Neural crest cell (in vitro differentiated cells): ENCODE measurements at regions not wholly inside any gene's neighbourhood (a gene's known extent, or its start where the extent isn't known, plus 50 kb on each side); places are given as distances from the start of the nearest gene placed in this dataset.

Experiments
- DNase-seq: peaks from one replicate; pipeline ENCODE4 v3.0.0; 2021; ENCODE audit warnings: low read depth, mixed read lengths, low spot score
- H3K27ac Mint-ChIP-seq: one replicate; pipeline ENCODE4 v1.8.0; 2021; ENCODE audit warnings: mild to moderate bottlenecking, mixed read lengths; ENCODE audit not compliant: unreplicated experiment
- H3K27me3 Mint-ChIP-seq: 2 replicates; pipeline ENCODE4 v1.8.0; 2021; ENCODE audit warnings: low read depth, mild to moderate bottlenecking, mixed read lengths
- H3K36me3 Mint-ChIP-seq: 2 replicates; pipeline ENCODE4 v1.8.0; 2021; ENCODE audit warnings: low read depth, mild to moderate bottlenecking, mixed read lengths
- H3K4me1 Mint-ChIP-seq: 2 replicates; pipeline ENCODE4 v1.8.0; 2021; ENCODE audit warnings: mixed read lengths
- H3K4me3 Mint-ChIP-seq: one replicate; pipeline ENCODE4 v1.8.0; 2021; ENCODE audit warnings: mild to moderate bottlenecking, mixed read lengths
- H3K9me3 Mint-ChIP-seq: 2 replicates; pipeline ENCODE4 v1.8.0; 2021; ENCODE audit warnings: mixed read lengths
- CTCF ChIP-seq: fragments of 200-600 bp; sonication (generic); conservative IDR thresholded peaks from 2 replicates; pipeline ENCODE4 v1.5.0; 2021; ENCODE audit warnings: antibody characterized with exemption, mild to moderate bottlenecking

DNA sequence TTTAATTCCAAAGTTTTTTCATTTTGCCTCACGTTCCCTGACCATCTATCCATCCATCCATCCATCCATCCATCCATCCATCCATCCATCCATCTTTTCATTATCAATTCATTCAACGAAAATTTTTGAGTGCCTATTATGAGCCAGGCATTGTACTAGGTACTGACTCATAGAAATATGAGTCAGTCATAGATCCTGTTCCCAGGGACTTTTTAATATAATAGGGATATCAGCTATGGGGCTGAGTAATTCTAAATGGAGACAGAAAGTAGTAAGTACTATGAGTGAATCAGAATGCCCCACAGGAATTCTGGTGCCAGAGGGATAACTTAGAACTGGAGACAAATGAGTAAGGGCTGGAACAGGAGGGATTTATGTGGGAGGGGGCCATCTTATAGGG lies 49.8 kb upstream of the GNG12 start:
- Mint-ChIP-seq H3K9me3 (no peaks in the 10 kb centered on the region), H3K27ac (no peak overlapping the region), H3K27me3 (no peaks in the 10 kb centered on the region), H3K4me3 (no peak overlapping the region), H3K36me3 (no peaks in the 10 kb centered on the region), H3K4me1 (no peaks in the 10 kb centered on the region)
- no peak for TF ChIP-seq CTCF
- DNase-seq = no peak
